ENCODE measurements at regions not wholly inside any gene's neighbourhood (a gene's known extent, or its start where the extent isn't known, plus 50 kb on each side); places are given as distances from the start of the nearest gene placed in this dataset.

DNA sequence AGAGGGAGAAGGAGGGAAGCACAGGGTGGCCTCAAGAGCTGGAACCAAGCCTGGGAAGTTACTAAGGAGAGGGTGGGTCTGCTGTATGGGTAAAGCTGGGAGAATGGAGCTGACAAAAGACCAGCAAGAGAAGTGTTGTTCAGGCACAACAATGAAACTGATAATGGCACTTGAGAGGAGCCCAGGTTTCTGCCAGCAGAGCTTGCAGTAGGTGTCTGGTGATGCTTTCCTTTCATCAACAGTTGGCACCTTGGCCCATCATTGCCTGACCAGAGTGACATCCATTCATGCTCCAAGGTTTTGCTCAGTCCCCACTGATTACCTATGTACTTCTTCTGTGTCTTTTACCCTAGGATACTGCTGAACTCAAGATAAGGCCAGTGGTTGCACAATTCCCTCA lies 92.9 kb upstream of the CXCR4 start:
- no peak for DNase-seq

DNA sequence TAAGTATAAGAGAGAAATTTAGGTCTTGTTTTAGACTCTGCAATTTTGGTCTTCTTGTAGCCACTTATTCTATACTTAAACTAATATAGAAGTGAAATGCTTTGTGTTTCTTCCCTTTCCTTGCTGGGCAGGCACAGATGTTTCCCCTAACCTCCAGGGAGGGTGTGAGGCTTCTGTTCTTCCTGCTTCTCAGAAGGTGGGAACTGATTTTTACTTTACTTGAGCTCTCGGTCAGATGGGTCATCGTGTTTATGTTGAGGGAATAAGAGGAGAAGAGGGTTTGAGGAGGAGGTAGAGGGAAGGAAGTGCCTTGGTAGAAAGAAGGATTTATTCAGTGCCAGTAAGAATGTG lies 92.5 kb upstream of the CXCR4 start:
- no peak for DNase-seq

DNA sequence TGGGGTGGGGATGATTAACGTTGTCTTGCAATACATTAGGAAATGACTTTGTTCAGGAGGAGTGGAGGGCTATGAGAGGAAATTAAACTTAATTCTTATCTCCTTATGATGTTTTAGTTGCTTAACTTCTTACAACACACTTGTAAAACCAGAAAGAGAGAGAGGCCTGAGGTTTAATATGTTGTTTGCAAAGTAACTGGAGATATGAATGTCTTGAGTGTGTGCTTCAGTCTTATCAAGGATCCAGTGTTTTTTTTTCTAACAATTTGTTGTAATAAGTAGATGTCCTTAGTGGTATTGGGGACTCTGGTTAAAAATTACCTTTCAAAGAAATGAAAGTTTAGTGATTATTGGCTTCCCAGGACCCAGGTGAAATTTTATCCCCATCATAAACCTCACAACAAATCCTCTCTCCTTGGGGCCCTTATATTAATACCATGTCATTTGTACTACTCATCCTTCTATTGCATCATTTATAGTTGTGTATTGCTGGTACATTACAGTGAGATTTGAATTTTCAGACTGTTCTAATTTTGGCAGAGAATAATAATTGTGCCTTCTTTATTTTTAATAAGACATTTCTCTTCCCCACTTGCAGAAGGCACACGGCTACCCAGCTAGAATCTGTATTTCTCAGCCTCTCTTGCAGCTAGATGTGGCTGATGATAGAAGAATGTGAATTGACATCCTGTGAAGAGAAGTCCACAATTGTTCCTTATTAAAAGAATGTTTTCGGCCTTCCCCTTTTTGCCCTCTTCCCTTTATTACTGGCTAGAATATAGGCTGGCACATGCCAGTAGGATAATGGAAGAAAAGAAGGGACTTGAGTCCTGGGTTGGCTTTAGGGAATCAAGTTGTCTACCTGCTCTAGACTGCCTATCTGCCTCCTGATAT lies 91.9 kb upstream of the CXCR4 start:
- DNase-seq = no peak

DNA sequence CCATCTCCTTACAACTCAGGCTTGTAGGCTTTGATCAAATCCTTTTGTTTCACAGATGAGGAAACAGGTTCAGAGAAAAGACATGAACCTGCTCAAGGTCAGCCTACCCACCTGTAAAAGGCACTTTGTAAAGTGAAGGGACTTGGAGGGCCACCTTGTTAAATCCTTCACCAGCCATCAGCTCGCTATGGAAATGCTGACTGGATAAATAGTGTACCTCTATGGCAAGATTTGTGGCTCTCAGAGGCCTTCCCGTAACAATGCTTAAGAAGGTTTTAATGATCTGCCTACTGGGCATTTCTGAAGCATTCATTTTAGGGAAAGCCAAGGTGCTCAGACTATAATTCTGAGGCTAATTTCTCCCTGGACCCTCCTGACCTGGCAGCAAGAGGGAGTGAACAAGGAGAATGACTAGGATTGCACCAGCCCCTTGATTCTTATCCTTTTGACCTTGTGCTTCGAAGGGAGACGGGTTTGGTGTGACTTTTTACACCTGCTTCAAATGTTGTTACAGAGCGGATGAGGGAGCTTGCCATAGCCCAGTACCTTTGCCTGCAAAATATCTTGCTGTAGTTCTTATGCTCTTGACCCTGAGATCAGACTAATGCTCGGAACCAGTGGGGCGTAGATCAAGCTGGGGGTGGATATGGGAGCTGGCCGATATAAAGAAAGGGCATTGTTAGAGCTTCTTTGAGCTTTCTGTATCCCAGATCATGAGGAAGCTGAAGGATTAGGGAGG lies 90.9 kb upstream of the CXCR4 start:
- no peak for DNase-seq

DNA sequence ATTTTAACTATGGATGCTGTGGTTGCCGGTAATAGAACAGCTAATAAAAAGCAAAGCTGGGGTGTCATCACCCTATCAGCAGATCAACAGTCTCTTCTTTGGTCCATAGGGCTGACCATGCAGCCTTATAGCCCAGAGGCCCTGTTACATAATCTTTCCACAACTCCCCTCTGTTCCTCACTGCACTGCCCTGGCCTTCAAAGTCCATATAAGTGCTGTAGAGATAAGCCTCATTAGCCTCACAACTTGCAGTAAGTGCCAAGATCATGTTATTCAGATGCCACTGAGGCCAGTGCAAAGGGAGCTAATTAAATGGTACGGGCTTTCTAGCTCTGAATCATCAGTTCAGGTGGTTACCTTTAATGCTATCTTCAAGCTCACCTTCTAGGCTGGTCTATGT lies 89.7 kb upstream of the CXCR4 start:
- DNase-seq = no peak

DNA sequence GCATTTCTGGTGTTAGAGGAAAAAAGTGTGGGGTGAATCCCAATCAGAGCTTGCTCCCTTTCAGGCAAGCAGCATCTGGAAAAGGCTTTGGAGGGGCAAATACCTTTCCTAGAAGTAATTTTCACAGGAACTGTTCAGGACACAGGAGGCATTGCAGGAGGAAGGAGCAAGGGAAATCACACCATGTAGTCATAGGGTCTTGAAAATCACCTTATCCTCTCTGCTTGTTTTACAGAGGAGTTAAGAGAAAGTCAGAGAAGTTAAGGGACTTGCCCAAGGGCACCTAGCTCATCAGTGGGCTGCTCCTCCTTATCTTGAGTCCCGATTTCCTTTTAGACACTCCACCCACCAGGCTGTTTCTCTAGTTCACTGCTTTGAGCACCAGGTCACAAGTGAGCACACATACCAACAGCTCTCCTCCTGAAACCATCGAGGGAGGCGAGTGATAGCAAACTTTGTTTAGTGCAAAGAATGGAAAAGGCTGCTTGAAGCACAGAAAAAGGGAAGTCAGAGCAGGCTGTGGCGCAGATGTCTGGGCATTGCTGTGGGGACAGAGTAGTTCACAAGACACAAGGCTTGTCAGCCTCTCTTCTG lies 89.2 kb upstream of the CXCR4 start:
- peak in 1 of 2 donors; percentile 51 for DNase-seq

DNA sequence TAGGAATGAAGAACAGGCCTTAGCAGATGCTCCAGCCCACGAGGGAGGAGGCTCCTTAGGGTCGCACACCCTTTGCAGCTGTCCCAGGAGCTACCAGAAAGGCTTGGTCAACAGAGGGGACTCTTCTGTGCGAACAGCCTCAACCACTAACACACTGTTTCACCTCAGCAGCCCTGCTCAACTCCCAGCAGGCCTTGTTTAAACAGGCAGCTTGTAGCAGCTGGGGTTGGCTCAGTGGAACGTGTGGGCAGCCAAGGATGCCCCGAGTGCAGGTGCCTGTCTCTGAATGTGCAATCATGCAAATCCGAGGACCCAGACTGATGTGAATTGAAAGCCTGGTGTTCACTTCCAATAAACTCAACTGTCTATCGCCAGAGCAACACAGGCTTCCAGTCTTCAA lies 88.7 kb upstream of the CXCR4 start:
- DNase-seq = no peak

DNA sequence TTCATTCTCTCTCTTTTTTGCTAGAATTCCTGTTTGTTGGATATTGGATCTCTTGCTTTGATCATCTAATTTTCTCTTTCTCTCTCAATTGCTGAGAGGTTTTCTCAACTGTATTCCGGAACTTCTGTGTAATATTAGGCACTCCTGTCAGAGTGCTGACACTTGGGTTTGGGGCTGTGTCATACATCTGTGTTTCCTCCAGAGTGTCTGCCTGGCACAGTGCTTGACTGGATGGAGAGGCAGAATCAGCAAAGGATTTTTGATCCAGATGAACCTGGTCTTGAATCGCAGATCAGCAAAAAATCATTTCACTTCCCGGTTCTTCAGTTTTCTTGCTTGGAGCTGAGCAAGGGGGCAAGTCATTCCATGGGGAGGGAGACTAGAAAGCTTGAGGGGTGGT lies 87.7 kb upstream of the CXCR4 start:
- DNase-seq = no peak

DNA sequence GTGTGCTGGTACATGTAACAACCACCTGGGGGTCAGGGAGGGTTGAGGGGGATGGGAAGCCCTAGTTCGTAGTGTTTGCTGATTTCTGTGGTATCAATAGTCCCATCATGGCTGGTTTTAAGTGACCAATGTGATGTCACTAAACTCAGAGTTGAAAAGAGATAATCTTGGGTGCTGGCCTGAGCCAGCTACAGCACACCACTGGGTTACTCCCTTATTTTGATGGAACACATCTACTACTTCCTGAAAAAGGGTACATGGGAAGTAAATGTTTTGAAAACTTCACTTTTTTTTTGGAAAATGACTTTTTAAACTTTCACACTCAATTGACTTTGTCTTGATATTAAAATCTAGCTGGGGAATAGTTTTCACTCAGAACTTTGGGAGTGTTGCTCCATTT lies 87.0 kb upstream of the CXCR4 start:
- no peak for DNase-seq

DNA sequence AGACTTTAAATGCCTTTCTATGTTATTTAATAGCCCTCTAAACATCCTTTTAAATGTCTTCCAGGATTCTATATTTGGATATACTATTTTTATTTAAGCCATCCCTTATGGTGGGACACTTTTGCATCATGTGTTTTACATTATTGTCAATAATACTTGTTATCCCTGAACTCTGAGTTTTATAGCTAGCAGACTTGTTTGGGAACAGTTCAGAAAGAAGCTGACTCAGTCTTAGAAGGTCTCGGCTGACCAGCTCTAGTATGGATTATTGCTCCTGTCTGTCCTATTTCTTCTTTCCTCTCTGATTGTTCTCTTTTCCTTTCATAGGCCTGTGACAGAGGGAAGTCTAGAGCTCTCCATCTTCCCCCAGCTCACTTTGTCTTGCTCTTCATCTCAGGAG lies 77.3 kb upstream of the CXCR4 start:
- no peak for DNase-seq

DNA sequence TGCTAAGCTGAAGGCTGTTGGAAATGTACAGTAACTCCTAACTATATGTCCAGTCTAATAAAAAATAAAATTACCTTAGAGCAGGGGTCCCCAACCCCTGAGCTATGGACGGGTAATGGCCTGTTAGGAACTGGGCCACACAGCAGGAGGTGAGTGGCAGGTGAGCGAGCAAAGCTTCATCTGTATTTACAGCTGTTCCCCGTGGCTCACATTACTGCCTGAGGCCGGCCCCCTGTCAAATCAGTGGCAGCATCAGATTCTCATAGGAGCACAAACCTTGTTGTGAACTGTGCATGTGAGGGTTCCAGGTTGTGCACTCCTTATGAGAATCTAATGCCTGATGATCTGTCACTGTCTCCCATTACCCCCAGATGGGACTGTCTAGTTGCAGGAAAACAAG lies 73.1 kb upstream of the CXCR4 start:
- no peak for DNase-seq

DNA sequence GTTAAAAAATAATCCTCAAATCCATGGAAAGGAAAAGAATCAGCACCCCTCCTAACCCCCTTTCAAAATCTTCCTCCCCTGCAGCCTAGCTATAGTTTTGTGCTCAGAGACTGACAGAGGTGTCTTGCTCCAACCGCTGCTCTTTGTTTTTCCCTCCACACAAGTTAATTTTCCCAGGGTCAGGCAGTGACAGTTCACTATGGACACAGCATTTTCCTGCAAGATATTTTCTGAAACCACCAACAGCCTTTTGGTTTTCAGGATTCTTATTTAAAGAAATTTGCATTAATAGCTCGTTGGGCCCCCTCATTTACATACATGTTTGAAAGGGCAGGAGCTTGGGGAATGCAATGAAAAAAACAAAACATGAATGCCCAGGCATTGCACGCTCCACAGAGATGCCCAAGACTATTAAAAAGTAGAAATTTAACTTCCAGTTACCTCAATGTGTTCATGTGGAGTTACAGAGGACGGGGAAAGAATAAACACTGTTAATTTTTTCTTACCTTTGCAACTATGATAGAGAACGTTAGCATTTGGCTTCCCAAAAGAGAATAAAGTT lies 71.4 kb upstream of the CXCR4 start:
- DNase-seq = no peak

DNA sequence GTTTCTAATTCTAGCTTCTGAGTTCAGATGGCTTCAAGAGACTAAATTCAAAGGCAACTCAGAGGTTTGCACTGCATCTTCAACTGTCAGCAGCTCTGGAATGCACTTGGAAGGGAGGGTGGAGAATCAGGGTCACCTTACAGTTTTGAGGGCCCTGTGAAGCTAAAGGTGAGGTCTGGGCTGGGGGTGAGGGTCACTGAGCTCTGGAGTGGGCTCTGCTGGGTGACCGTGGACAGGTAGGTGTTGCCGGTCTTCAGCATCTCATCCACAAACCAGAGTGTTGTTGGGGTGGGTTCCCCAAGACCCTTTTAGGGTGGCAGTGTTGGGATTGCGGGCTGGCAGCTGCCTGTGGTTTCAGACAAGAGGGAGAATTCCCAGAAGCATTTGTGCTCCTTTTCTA lies 70.1 kb upstream of the CXCR4 start:
- DNase-seq = no peak

DNA sequence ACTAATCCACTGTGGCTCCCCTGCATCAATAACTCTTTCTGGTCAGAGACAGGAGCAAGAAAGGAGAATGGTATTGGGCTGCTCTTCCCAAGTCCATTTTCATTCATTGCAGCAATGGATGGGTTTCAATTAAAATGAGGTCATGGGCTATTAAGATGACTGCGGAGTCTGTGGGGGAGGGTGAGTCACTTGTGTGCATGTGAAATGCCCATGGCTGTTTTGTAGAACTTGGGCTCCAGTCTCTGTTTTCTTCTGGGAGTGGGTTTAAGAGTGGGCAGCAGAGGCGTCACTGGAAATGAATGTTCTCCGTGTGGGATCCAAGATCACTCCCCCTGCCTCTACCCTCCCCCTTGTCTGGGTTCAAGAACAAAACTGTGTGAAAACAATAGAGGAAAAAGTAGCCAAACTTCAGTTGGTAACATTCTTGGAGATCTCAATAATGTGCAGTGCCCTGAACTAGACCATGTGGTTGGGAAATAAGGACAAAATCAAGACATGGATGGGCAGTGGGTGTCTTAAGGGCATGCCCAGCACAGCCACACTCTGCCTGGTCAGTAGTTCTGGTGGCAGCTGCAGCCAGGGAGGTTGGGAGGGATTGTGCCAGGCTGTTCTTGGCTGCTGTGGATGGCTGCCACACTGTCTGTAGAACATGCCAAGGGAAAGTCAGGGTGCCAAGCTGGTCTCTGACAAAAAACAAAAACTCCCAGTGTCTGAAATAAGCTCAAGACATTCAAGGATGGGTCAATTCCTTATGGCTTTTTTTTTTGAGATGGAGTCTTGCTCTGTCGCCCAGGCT lies 68.2 kb upstream of the CXCR4 start:
- peak; percentile 56 to 73 for DNase-seq

DNA sequence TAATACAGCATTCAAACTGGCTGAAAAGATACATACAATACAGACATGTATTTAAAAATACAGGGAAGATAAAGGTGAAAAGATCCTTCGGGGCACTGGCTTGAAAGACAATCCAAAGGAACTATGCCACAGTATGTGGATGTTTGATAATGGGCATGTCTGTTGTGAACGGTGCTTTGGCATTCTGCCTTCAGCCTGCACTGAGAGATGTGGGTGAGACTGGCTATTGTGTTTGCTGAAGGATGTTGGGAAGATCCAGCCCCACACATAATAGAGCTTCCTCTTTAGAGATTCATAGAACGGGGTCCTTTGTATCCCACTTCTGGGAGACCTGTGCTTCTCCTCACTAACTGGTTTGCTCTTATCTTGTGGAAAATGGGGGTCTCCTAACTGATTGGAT lies 65.1 kb upstream of the CXCR4 start:
- no peak for DNase-seq

DNA sequence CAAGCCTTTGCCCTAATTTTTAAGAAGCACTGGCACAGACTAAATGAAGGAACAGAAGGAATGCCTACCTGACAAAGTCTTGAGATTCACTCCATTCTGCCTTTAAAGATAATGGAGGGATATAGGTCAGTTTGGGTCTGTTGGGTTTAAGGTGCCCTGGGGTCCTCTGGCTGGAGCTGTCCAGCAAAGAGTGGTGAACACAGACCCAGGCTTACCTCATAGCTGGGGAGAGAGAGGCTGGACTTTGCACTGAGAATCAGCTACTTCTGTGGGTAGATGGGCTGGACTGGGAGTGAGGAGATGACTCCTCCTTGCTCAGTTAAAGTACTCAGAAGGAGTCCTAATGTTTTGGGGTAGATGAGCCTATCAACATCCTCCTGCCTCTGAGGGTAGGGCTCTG lies 64.4 kb upstream of the CXCR4 start:
- DNase-seq = no peak

DNA sequence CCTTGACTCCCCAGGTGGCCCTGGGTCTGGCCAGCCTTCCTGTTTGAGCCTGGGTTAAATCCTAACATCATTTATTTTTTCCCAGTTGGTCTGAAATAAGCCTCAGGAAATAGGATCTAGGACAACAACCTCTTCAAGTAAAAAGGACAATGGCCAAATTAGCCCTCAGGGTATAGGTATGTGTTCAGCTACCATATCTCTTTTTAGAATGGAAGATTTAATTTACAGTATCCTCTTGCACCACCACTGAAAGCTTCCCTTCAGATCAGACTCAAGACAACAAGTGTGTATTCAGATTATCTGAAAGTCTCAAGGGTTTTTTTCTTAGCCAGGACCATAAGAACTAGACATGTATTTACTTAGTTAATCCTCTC lies 61.6 kb upstream of the CXCR4 start:
- no peak for DNase-seq

DNA sequence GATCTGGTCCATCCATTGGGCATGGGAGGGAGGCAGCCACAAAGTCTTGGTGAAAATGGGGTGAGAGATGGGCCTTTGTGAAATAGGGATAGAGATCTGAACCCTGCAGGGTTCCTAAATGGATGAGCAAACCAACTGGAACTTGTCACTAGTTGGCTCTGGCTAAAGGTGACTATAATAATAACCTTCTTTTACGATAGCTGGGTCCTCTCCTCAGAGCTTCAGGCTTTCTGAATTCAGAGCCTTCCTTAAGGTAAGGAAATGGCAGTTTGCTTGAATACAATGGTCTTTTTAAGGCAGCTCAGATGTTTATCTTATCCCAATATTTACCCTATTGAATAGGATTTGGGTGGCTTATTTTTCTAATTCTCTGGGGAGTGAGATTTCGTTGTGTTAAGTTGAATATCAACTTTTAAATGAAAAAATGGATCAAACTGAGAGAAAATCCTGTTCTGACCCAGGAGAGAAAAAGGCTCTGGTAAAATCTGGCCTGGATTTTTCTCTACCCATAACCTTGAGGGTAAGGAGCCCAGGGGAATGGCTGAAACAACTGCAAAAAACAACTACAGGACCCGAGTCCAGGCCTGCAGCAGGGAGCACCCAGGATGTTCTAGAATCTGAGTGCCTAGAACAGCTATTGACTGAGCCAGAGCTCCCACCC lies 61.1 kb upstream of the CXCR4 start:
- DNase-seq = no peak

DNA sequence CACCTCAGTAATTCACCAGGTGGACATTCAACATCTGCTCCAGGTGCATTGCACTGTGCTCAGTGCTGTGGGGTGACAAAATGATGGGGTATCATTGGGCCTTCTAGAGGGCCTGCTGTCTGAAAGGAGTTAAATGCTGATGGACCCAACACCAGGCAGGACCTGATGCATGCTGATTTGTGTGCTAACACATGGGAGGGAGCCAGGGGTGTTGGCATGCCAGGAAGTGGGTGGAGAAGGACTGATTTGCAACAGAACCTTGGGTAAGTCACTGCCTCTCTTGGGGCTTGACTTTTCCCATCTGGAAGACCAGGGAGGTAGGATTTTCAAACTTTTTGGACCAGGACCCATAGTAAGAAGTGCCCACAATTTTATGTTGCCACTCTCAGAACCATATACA lies 57.9 kb upstream of the CXCR4 start:
- DNase-seq = no peak

DNA sequence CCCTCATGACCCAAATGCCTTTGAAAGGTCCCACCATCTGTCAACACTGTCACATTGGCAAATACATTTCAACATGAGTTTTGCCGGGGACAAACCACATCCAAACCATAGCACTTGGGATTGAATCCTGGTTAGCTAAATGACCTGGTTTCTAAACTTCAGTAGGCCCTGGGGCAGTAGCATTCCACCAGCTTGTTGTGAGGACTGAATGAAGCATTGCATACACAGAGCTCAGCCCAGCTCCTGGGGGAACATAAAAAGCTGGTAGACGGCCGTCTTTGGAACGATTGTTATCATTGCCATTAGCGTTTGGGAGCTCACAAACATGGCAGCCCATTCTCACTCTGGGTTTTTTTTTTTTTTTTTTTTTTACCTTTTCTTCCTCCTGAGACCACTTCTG lies 57.5 kb upstream of the CXCR4 start:
- DNase-seq = no peak

DNA sequence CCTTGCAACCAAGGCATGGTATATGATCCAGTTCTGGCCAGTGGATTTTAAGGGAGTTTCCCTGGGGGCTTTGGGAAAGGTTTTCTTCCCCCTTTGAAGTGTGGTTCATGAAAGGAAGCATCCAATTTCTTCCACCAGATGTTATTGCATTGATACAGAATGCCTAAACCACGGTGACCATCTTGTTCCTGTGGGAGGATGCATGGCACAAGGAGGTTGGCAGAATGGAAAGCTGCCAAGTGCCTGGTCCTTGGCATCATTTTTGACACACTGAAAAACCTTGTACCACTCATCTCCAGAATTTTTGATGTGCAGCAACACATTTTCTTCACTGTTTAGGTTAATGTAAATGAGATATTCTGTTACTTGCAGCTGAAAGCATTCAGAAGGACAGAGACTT lies 55.2 kb upstream of the CXCR4 start:
- DNase-seq = no peak

DNA sequence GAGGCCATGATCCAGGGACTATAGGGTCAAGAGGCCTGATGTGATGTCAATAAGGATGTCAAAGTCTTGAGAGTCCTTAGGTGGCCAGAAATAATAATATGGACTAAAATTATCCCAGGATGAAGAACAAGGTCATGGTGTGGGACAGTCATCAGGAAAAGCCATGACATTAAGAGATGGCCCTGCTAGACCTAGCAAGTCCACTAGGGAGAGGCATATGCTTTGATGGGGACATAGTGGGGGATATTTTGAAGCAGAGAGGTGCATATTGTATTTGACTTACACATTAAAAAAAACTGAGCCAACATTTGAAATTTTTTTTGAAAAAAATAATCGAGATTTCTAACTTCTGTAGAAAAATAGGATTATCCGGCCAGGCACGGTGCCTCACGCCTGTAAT lies 53.3 kb upstream of the CXCR4 start:
- DNase-seq = no peak

DNA sequence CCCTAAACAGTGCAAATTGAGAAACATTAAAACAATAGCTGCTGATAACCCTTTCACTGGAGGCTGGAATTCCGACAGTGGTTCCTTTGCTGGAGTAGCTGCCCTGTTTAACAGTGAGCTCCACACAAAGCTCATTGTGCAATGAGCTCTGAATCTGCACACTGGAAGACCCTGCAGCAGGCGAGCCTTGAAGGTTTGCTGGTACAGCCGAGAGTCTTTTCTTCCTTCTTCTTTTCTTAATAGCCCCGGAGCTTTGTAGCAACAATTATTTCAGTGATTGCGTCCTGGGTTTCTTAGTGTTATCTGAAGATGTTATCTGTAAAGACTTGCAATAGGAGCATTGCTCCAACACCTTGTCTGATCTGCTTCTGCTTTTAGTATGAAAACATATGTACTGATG lies 50.8 kb upstream of the CXCR4 start:
- no peak for DNase-seq

All from inflammatory macrophage treated with lipopolysaccharide for 1 hour (primary cell).